Left colon (tissue), 2 donors: ENCODE measurements at regions not wholly inside any gene's neighbourhood (a gene's known extent, or its start where the extent isn't known, plus 50 kb on each side); places are given as distances from the start of the nearest gene placed in this dataset.

Source experiments
- ATAC-seq: fragments of 200-7000 bp; cut with Tn5 transposase; one replicate; pipeline ENCODE4 v1.9.1; 2020; ENCODE audit warnings: mild to moderate bottlenecking, moderate library complexity
- DNase-seq, 2 donors: peaks; one replicate each; pipeline ENCODE4 v3.0.0-alpha.2; 2020
- intact Hi-C, 2 donors: fragments of 100-400 bp; cut with DNase I in 1 of 2; cut with micrococcal nuclease in 1 of 2; formaldehyde crosslinking; loops; one replicate each; pipeline versions ENCODE4 v1.11.2 to v1.14.0; 2022; cut with DNase I, micrococcal nuclease
- donor health status: DM: no; HTN: no; CAD: no.
- donor health status: DM: yes; HTN: yes; CAD: no.

DNA sequence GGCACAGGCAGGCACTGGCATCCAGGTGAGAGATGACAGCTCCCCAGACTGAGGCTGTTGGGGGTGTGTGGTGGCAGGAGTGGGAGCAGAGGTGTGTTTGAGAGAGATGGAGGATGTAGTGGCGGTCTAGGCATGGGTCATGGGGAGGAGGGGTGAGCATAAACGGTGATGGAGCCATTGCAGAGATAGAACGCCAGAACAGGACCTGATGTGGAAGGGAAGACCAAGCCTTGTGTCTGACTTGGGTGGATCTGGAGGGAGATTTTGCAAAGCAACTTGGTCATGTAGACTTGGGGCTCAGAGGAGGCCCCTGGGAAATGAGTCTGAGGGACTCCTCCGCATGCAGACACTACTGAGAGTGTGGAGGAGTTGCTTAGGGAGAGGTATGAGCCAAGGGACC, 50.0 kb upstream of the CLDN5 start:
- no peak for DNase-seq
- ATAC-seq = no peak
- intact Hi-C loops = no loop called here

DNA sequence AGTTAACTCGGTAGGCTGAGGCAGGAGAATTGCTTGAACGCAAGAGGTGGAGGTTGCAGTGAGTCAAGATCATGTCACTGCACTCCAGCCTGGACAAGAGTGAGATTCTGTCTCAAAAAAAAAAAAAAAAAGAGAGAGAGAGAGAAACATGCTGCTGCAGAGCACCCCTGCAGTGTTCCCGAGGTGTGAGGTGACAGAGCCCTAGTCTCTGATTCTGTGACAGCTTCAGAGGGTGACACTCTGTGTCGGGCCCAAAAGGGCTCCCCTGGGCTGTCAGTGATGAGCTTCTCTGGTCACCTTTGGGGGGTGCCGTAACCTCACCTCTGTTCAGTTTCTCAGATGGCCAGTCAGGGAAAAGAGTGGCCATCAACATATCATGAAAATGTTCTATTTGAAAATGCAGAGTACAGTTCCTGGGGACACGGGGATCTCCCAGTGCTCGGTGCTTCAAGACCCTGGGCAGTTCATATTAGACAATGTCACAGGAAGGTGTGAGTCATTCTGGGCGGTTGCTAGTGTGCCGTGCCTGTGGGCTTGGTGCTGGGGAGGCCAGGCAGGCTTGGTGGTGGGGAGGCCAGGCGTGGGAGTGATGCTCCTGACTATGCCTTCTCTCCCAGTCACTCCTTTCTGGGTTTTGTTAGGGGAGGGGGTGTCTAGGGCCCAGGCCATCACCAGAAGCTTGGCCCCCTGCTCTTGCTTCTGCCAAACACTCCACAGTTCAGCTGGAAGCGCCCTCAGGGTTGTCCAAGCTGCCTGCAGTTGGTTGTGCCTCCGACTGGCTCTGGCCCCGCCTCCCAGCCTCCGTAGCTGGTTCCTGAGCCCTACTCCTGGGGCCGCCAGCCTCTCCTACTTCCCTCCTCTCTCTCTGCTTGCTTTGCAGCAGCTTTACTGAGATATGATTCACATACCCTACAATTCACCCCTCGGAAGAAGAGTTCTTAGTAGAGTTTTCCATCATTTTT, 52.5 kb upstream of the CLDN5 start:
- intact Hi-C loops = no loop called here
- DNase-seq (no peak), ATAC-seq (no peak)

DNA sequence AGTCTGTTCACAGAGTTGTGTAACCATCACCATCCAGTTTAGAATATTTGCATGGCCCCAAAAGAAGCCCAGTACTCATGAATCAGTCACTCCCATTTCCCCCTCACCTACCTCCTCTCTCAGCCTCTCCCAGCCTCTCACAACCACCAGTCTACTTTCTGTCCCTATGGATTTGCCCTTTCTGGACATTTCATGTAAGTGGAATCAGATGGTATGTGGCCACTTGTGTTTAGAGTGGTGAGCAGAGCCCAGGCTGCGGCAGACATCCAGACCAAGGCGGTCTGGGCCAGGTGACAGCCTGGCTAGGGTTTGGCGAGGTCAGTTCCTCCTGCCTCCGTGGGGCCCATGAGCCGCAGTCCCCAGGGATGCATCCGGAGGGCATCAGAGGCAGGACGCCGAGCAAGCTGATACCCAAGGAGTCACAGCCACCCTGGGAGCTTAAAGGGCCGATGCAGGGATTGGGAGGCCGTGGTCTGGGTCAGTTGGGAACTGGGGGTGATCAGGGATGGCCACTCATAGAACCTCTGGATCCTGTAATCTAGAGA, 53.3 kb upstream of the CLDN5 start:
- DNase-seq = no peak
- intact Hi-C loops = no loop called here
- ATAC-seq = no peak

DNA sequence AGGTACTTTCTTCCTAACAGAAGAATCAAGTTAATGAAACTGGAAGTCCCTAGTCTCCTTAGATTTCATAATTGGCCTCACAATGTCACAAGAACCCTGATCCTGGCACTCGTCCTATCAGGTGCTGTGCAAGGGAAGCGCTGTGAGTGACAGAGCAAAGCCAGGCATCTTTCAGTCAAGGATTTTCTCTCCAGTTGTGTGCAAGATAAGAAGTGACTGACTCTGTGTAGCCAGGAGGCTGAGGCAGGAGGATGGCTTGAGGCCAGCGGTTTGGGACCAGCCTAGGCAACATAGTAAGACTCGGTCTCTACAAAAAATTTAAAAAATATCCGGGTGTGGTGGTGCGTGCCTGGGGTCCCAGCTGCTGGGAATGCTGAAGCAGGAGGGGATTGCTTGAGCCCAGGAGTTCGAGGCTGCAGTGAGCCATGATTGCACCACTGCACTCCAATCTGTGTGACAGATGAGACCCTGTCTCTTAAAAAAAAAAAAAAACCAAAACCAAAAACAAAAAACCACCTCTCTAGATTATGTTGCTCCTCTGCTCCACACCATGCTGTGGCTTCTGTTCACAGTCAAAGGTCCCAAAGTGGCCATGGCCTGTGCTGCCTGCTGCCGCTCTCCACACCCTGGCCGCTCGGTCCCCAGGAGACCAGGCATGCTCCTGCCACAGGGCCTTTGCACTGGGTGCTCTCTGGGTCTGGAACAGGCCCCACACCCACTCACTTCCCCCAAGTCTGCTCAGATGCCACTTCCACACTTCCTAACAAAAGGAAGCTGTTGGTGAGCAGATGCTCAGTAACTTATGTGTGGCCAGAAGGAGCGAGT, 54.2 kb upstream of the CLDN5 start:
- DNase-seq (no peak), ATAC-seq (no peak)
- intact Hi-C loops = no loop called here

DNA sequence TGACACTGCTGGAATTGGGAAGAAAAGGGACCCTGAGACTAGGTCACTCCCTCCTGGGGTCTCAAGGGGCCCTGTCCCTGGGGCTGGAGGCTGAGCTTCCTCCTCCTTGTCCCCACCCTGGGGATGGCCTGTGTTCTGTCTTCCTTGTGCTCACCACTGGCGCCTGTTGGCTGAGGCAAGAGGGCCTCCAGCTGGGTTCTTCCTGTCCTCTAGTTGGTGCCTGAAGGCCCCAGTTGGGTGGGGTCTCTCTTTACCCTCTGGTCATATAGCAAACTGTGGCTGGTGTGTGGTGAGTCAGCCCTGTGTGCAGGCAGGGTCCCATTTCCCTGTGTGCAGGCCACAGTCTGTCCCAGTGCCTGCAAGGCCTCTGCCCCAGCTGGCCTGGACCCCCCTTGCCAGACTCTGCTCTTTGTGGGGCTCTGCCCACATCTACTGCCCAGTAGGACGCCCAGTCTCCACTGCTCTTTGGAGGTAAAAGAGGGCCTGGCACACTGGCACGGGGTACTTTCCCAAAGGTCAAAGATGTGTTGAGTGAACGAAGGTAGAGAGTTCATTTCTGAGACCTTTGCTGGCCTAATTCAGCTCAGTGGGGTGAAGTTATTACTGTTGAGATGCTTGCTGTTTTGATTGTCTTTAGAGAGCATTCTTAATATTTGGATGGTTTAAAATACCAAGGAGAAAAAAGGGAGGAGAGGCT, 55.1 kb upstream of the CLDN5 start:
- no peak for DNase-seq
- intact Hi-C loops = no loop called here
- ATAC-seq = no peak

DNA sequence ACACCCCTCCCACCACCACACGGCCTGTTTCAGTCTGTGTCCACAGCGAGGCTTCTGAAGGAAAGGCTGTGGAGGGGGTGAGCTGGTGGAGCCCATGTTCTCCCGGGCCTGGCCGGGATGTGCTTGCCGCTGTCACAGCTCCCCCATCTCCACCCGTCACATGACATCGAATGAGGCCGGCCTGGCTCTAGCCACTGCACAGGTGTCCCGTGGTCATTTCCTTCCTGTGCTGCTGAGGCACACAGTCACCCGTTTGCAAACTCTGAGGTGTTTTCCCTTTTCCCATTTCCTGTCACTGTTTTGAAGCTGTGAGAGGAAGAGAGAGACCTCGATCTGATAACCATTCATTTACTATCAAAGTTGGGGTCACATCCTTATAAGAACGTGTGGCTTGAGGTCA, 55.7 kb upstream of the CLDN5 start:
- intact Hi-C loops = no loop called here
- ATAC-seq (no peak), DNase-seq (no peak)

DNA sequence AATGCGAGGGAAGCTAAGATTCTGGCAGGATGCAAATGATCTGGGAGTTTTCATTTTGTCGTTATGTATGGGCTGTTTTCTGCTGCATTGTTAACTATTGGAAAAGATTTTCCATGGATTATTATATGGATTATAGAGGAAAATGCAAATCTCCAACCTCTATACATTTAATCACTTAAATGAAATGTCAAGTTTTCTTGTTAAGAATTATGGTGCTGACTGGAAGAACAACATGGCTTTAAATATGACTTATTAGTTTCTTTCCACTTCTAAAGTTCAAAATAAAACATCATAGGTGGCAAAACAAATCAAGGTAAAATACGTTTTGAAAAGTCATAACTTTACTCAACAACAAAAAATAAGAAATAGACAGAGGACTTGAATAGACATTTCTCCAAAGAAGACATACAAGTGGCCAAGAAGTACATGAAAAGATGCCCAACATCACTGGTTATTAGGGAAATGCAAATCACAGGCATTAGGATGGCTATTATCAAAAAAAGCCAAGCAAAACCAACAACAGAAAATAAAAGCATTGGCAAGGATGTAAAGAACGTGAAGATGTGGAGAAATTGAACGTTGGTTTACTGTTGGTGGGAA, 56.2 kb upstream of the CLDN5 start:
- DNase-seq (no peak), ATAC-seq (no peak)
- intact Hi-C loops = no loop called here

DNA sequence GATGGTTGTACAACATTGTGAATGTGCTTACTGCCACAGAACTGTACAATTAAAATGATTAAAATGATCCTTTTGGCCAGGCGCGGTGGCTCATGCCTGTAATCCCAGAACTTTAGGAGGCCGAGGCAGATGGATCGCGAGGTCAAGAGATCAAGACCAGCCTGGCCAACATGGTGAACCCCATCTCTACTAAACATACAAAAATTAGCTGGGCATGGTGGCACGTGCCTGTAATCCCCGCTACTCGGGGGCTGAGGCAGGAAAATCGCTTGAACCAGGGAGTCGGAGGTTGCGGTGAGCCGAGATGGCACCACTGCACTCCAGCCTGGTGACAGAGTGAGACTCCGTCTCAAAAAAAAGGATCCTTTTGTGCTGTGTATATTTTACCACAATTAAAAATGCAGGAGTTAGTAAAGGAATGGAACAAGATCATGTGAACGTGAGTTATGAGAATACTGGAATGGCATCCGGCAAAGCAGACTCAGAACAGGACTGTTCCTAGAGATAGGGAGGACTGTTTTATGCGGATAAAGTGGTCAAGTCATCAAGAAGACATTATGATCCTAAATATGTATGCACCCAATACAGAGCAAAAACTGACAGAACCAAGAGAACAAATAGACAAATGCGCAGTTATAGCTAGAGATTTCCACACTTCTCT, 58.0 kb upstream of the CLDN5 start:
- intact Hi-C loops = no loop called here
- ATAC-seq = no peak

DNA sequence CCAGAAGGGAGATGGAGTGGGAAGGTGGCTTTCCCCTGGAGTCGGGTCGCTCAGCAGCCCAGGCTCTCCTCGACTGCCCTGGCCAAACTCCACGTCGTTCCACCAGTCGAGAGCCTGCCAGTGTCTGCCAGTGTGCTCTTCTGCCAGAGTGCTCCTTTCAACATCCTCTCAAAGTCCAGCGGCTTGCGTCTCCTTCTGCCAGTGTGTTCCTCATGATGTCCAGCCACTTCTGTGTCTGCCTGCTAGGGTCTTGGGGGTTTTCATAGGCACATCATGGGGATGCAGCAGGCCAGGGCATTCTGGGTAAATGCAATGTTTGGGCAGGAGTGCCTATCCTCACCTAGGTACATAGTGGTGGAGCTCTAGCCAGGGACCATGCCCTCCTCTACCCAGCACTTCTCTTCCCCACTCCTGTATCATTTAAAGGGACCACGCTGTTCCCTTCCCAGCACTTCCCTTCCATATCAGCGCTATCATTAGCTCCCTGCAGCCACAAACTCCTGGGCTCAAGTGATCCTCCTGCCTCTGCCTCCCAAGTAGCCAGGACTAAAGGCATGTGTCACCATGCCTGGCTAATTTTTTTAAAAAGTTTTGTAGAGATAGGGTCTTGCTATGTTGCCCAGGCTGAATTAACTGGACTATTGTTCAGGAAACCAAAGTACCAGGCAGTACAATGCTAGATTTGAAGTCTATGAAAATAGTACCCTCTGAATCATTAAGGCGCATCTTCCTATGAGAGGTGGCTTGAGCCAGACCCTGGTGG, 62.9 kb upstream of the CLDN5 start:
- no peak for DNase-seq
- ATAC-seq = no peak

More for the DNA sequence above, 58.0 kb upstream of the CLDN5 start:
- DNase-seq = no peak

GRCh38 chr22:19590696-19591095, 66.5 kb upstream of the CLDN5 start:
- intact Hi-C loops = no loop called here
- ATAC-seq (no peak), DNase-seq (no peak)

More for the DNA sequence above, 62.9 kb upstream of the CLDN5 start:
- intact Hi-C loops = no loop called here

DNA sequence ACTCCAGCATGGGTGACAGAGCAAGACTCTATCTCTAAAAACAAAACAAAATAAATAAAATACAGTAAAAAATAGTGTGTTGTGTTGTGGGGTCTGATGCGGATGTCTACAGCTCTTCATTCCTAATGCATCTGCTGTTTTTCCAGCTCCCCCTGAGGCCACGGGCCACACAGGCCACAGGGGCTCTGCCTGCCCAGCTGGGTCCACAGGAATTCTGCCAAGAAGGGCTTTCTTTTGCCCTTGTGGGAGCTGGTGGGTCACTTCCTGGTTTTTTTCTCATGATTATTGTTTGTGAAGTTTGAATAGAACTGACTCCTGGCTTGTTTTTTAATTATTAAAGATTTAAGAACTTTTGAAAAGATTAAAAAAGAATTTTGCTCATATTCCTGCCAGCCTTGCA, 67.4 kb upstream of the CLDN5 start:
- ATAC-seq (no peak), DNase-seq (no peak)
- intact Hi-C loops = no loop called here

GRCh38 chr22:19592464-19592863, 68.3 kb upstream of the CLDN5 start:
- no peak for ATAC-seq
- DNase-seq = no peak
- intact Hi-C loops = no loop called here

DNA sequence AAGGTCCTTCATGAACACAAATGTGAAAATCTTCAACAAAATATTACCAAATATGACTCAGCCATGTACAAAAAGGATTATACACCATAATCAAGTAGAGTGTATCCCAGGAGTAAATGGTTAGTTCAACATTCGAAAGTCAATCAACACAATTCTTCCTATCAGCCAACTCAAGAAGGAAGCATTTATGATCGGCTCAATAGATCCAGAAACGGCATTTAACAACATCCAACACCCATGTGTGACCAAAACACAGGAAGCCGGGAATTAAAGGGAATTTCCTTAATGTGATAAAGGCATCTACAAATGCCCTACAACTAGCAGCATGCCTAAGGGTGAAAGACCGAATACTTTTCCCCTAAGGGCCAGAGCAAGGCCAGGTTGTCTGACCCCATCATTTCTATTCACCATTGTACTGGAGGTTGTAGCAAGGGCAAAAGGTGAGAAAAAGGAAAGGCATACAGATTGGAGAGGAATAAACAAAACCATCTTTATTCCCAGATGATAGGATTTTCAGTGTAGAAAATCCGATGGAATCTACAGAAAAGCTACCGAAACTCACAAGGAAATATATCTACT, 69.9 kb upstream of the CLDN5 start:
- DNase-seq = no peak
- ATAC-seq = no peak
- intact Hi-C loops = no loop called here

- no peak for ATAC-seq
- intact Hi-C loops = no loop called here
- no peak for DNase-seq
These were observed 71.3 kb upstream of the CLDN5 start for GRCh38 chr22:19595532-19595931.

DNA sequence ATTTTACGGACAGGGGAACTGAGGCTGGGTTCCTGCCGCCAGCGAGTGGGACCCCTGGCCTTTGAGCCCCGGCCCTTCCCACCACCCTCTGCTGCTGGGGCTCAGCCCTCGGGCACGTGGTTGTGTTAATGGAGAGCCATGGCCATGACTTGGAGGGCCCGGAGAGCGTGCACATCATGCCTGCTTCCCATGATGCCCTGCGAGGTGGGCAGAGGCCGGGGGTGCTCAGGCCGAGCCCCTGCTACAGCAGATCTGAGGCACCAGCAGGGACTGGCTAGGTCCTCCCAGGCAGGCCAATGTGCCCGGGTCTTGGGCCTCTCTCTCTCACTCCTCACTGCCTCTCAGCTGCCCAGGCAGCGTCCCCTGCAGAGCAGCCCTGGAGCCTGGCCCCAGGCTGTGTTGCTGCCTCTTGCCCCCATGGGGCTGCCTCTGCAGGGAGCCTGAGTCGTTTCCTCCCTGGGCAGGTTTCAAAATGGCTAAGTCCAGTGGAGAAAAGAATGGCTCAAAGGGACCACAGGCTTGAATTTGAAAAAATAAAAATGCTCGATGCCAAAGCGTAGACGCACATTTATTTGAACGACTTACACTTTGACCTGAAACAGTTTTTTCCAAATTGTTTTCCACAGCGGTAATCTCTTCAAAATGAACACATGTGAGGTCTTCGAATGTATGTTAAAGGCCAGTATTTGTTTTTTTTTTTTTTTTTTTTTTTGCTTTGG, 72.6 kb upstream of the CLDN5 start:
- no peak for DNase-seq
- ATAC-seq = no peak
- intact Hi-C loops = no loop called here

DNA sequence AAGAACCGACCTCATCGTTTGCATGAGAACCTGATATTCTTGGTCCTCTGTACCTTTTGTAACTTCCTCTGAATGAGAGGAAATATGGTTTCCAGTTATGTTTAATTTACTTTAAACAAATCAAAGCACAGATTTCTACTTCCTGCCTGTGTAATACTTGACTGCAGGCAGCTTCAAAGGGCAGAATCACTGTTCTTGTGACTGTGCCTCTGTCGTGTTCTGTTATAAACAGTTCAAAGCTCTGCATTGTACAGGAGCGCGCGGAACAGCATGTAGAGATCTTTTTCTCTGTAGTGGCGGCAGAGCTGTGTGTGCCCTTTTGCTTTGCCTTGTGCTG, 73.2 kb upstream of the CLDN5 start:
- DNase-seq (no peak), ATAC-seq (no peak)
- intact Hi-C loops = no loop called here
